Myocyte (in vitro differentiated cells): ENCODE measurements at regions not wholly inside any gene's neighbourhood (a gene's known extent, or its start where the extent isn't known, plus 50 kb on each side); places are given as distances from the start of the nearest gene placed in this dataset.
"Not testable (repeated sequence)": the region's sequence is repeated elsewhere in the genome, so short reads cannot be mapped to it uniquely, and the experiment has no call there.

Experiments
- DNase-seq: peaks from one replicate; pipeline ENCODE4 v3.0.0-alpha.2; 2012; ENCODE audit warnings: low read depth

- no peak for DNase-seq
Observed at GRCh38 chrX:12042615-12043014, 95.7 kb upstream of the FRMPD4 start.

- no peak for DNase-seq
Observed at GRCh38 chrX:12052109-12052508, 86.2 kb upstream of the FRMPD4 start.

- no peak for DNase-seq
Observed at GRCh38 chrX:12058087-12058486, 80.2 kb upstream of the FRMPD4 start.

GRCh38 chrX:12060489-12061260, 77.6 kb upstream of the FRMPD4 start:
- DNase-seq, result no peak

GRCh38 chrX:12065251-12065650, 73.0 kb upstream of the FRMPD4 start:
- peak; percentile 75 for DNase-seq

GRCh38 chrX:12076046-12076445, 62.2 kb upstream of the FRMPD4 start:
- DNase-seq, result peak; percentile 6

GRCh38 chrX:12080265-12080664, 58.0 kb upstream of the FRMPD4 start:
- peak; percentile 54 for DNase-seq

GRCh38 chrX:12082959-12083358, 55.3 kb upstream of the FRMPD4 start:
- not testable (repeated sequence) for DNase-seq
